BJ (cell line): ENCODE measurements at regions not wholly inside any gene's neighbourhood (a gene's known extent, or its start where the extent isn't known, plus 50 kb on each side); places are given as distances from the start of the nearest gene placed in this dataset.

Experiments
- CTCF ChIA-PET: fragments of 350-600 bp; formaldehyde crosslinking; extraction: SDS; loops from one replicate; lab custom pipeline; 2021; ENCODE audit warnings: antibody characterized with exemption, inconsistent platforms; lab: Yijun Ruan, JAX
- POLR2A ChIA-PET: fragments of 300-600 bp; sonication (Branson Sonifier 250); formaldehyde crosslinking; extraction: SDS; loops from one replicate; lab custom pipeline; 2021; ENCODE audit warnings: antibody characterized with exemption; lab: Charles Lee
- DNase-seq: peaks from one replicate; pipeline ENCODE4 v3.0.0-alpha.2; 2011; ENCODE audit warnings: low read depth
- H3K27me3 ChIP-seq: 2 replicates; pipeline ENCODE4 v1.6.0; 2011; ENCODE audit warnings: low read length; ENCODE audit not compliant: control insufficient read depth, insufficient read depth
- H3K36me3 ChIP-seq: 2 replicates; pipeline ENCODE4 v1.5.1; 2011; ENCODE audit warnings: low read length; ENCODE audit not compliant: control insufficient read depth, insufficient read depth
- H3K4me3 ChIP-seq: 2 replicates; pipeline ENCODE4 v1.5.1; 2011; ENCODE audit warnings: low read depth, mild to moderate bottlenecking, control low read depth, low read length
- TF ChIP-seq, protein P1 (sequence below): IDR thresholded peaks from 2 replicates; pipeline ENCODE4 v1.5.1; 2011; ENCODE audit warnings: low read depth, mild to moderate bottlenecking, control low read depth, inconsistent platforms, low read length, moderate library complexity; ENCODE audit not compliant: insufficient read depth

DNA sequence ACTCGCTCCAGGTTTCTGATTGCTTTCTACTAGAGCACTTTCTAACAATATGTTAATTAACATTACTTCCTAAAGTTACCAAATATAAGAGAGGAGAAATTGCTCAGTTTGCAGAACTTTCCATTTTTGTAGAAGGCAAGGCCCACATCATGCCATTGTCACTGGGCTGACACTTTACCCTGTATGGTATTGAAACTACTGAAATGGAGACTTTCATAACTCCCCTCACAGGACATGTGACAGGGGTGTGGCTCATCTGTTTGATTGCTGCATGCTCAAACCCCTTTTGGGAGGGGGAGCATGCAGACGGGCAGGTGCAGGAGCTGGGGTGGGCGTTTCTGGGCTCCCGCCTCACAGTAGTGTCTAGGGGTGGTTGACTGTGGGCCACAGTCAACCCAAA, 206.3 kb upstream of the GHR start:
- TF ChIP-seq, protein P1, sequence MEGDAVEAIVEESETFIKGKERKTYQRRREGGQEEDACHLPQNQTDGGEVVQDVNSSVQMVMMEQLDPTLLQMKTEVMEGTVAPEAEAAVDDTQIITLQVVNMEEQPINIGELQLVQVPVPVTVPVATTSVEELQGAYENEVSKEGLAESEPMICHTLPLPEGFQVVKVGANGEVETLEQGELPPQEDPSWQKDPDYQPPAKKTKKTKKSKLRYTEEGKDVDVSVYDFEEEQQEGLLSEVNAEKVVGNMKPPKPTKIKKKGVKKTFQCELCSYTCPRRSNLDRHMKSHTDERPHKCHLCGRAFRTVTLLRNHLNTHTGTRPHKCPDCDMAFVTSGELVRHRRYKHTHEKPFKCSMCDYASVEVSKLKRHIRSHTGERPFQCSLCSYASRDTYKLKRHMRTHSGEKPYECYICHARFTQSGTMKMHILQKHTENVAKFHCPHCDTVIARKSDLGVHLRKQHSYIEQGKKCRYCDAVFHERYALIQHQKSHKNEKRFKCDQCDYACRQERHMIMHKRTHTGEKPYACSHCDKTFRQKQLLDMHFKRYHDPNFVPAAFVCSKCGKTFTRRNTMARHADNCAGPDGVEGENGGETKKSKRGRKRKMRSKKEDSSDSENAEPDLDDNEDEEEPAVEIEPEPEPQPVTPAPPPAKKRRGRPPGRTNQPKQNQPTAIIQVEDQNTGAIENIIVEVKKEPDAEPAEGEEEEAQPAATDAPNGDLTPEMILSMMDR = no peak
- no peak for DNase-seq

GRCh38 chr5:42217791-42218190, 205.4 kb upstream of the GHR start:
- H3K36me3 ChIP-seq = no peaks in the 10 kb centered on the region
- ChIA-PET POLR2A (no interaction called here), CTCF (no interaction called here)
- TF ChIP-seq, protein P1 = no peak
- DNase-seq = no peak
- no peak overlapping the region for H3K4me3 ChIP-seq
- H3K27me3 ChIP-seq = no peaks in the 10 kb centered on the region

More for the DNA sequence above, 206.3 kb upstream of the GHR start:
- CTCF ChIA-PET = no interaction called here
- Histone ChIP-seq H3K4me3 (no peak overlapping the region), H3K27me3 (no peaks in the 10 kb centered on the region), H3K36me3 (no peaks in the 10 kb centered on the region)
- POLR2A ChIA-PET = no interaction called here

GRCh38 chr5:42225009-42225408, 198.2 kb upstream of the GHR start:
- Histone ChIP-seq H3K36me3 (no peaks in the 10 kb centered on the region), H3K4me3 (no peak overlapping the region), H3K27me3 (no peaks in the 10 kb centered on the region)
- ChIA-PET CTCF (interaction anchor here (0.5 kb wide), 1 partner anchor 219 kb away, joined by 3 read pairs; no protein-coding TSS in a partner anchor), POLR2A (no interaction called here)
- TF ChIP-seq, protein P1 = no peak
- DNase-seq = no peak

DNA sequence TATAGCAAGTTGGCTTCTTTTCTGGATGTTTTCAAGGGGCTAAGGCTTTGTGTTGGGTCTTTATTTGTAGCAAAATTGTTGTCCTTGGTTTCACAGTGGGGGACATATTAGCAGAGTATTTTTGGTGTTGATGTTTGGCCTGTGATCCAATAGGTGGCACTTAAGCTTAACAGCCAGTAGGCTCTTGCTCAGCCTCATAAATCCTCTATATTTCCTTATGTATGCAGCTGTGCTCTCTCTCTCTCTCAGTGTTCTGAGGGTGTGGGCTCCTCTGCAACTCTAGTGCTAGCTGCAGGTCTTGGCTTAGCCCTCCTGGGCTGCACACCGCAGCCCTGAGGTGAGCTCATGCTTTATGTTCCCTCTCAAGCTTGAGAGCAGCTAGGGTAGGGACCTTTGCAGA, 195.0 kb upstream of the GHR start:
- no peak overlapping the region for H3K4me3 ChIP-seq
- no peaks in the 10 kb centered on the region for H3K27me3 ChIP-seq
- DNase-seq = no peak
- POLR2A ChIA-PET = no interaction called here
- CTCF ChIA-PET = no interaction called here
- H3K36me3 ChIP-seq = no peaks in the 10 kb centered on the region
- TF ChIP-seq, protein P1 = no peak

GRCh38 chr5:42230839-42231238, 192.4 kb upstream of the GHR start:
- POLR2A ChIA-PET = no interaction called here
- CTCF ChIA-PET = no interaction called here
- Histone ChIP-seq H3K4me3 (no peak overlapping the region), H3K36me3 (no peaks in the 10 kb centered on the region), H3K27me3 (no peaks in the 10 kb centered on the region)
- DNase-seq = no peak
- TF ChIP-seq, protein P1 = no peak
